SU-DHL-6 (cell line): ENCODE measurements at regions not wholly inside any gene's neighbourhood (a gene's known extent, or its start where the extent isn't known, plus 50 kb on each side); places are given as distances from the start of the nearest gene placed in this dataset.

Experiments
- H2AFZ ChIP-seq: fragments of 200-600 bp; sonication (generic); 2 replicates; pipeline ENCODE4 v1.6.1; 2014; ENCODE audit warnings: low read depth, mild to moderate bottlenecking, moderate library complexity, mixed read lengths, antibody characterized with exemption, low read length; ENCODE audit not compliant: severe bottlenecking
- H3F3A ChIP-seq: fragments of 200-600 bp; shearing (Covaris generic); 2 replicates; pipeline ENCODE4 v1.6.0; 2016; ENCODE audit warnings: antibody characterized with exemption, mild to moderate bottlenecking; ENCODE audit not compliant: insufficient read depth
- H3K27ac ChIP-seq: fragments of 200-600 bp; sonication (generic); 2 replicates; pipeline ENCODE4 v1.5.1; 2016; ENCODE audit warnings: low read depth, mild to moderate bottlenecking, low read length, moderate library complexity, mixed read lengths
- H3K27me3 ChIP-seq: fragments of 200-600 bp; sonication (generic), shearing (Covaris generic); 2 replicates; pipeline ENCODE4 v1.6.0; 2014; ENCODE audit warnings: mild to moderate bottlenecking, low read length
- H3K36me3 ChIP-seq: fragments of 200-600 bp; sonication (generic); 2 replicates; pipeline ENCODE4 v1.6.1; 2014; ENCODE audit warnings: mild to moderate bottlenecking, low read length, mixed read lengths
- H3K4me2 ChIP-seq: fragments of 300-600, 200-600 bp; shearing (Covaris generic), sonication (generic); 2 replicates; pipeline ENCODE4 v1.6.0; 2014; ENCODE audit warnings: low read length, low read depth, mild to moderate bottlenecking; ENCODE audit not compliant: poor library complexity, severe bottlenecking
- H3K4me3 ChIP-seq: fragments of 200-600 bp; sonication (generic); 2 replicates; pipeline ENCODE4 v1.5.1; 2014; ENCODE audit warnings: antibody characterized with exemption, low read length, mild to moderate bottlenecking, mixed read lengths; ENCODE audit not compliant: insufficient read depth, poor library complexity, severe bottlenecking
- H3K79me2 ChIP-seq: fragments of 200-600 bp; sonication (generic); 2 replicates; pipeline ENCODE4 v1.6.1; 2014; ENCODE audit warnings: mild to moderate bottlenecking, low read length, moderate library complexity; ENCODE audit not compliant: insufficient read depth
- H3K9ac ChIP-seq: fragments of 200-600 bp; sonication (generic); 2 replicates; pipeline ENCODE4 v1.7.0; 2014; ENCODE audit warnings: mild to moderate bottlenecking, low read length
- H3K9me2 ChIP-seq: fragments of 200-600 bp; sonication (generic); replicated peaks from 2 replicates; pipeline ENCODE4 v1.6.1; 2014; ENCODE audit warnings: low read length; ENCODE audit not compliant: insufficient read depth
- H3K9me3 ChIP-seq: fragments of 200-600 bp; sonication (generic); 2 replicates; pipeline ENCODE4 v1.6.1; 2014; ENCODE audit warnings: low read length, mixed read lengths; ENCODE audit not compliant: insufficient read depth
- H4K20me1 ChIP-seq: fragments of 200-600 bp; sonication (generic); 2 replicates; pipeline ENCODE4 v1.6.1; 2014; ENCODE audit warnings: low read depth, mild to moderate bottlenecking, antibody characterized with exemption, low read length, moderate library complexity, mixed read lengths
- CTCF ChIP-seq: fragments of 200-600 bp; sonication (generic); IDR thresholded peaks from one replicate; pipeline ENCODE4 v1.5.1; 2017; ENCODE audit warnings: antibody characterized with exemption, mild to moderate bottlenecking, low read length, moderate library complexity; ENCODE audit not compliant: insufficient read depth, poor library complexity, severe bottlenecking
- EZH2phosphoT487 ChIP-seq: fragments of 200-600 bp; sonication (generic), shearing (Covaris generic); conservative IDR thresholded peaks from 2 replicates; pipeline ENCODE4 v1.6.1; 2018; ENCODE audit warnings: mild to moderate bottlenecking, antibody characterized with exemption, low read length, moderate library complexity, mixed read lengths

GRCh38 chr2:49289711-49290110, 135.4 kb upstream of the FSHR start:
- no peak overlapping the region for H3K27ac ChIP-seq
- TF ChIP-seq EZH2phosphoT487: no peak
- TF ChIP-seq CTCF: no peak
- no peak overlapping the region for H2AFZ ChIP-seq
- H3K9me2 ChIP-seq: no peaks in the 10 kb centered on the region; the same call in 1 of the 2 replicates
- no peaks in the 10 kb centered on the region for H4K20me1 ChIP-seq
- no peaks in the 10 kb centered on the region for H3K36me3 ChIP-seq
- no peaks in the 10 kb centered on the region for H3K9me3 ChIP-seq
- H3K79me2 ChIP-seq: no peaks in the 10 kb centered on the region
- no peaks in the 10 kb centered on the region for H3F3A ChIP-seq
- no peak overlapping the region for H3K4me3 ChIP-seq
- H3K4me2 ChIP-seq: no peak overlapping the region
- no peaks in the 10 kb centered on the region for H3K27me3 ChIP-seq
- H3K9ac ChIP-seq: no peak overlapping the region

DNA sequence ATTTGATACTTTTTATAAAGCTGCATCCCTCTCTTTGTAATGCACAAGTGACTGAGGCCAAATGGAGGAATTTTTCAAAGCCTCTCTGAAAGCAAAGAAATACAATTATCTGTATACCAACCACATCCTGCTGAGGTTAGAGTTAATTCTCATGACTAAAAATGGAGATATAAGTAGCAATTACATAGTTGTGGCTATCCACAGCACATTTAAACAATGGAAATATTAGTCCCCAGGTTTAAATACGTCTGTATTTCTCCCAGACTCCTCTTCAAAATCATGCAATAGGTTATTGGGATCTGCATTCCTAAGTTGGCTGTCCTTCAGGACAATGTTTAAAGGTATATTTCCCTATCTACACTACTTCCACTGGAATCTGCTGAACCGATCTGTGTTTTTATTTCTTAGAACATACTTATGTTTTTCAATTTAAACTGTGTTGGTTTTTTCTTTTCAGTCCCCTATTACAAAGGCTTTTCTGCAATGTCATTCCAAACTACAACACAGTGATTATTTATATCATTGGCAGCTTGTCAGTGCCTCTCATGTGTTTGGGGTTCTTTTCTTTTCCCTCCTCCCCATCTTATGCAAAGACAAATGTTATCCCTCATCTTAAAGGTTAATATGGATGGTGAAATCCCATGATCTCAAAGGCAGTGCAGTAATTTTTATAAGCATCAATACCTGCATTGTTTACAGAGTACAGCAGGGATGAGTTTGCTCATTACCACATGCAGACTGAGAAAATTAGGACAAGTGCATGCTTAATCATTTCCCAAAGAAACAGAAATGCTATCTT, 134.8 kb upstream of the FSHR start:
- no peaks in the 10 kb centered on the region for H3K79me2 ChIP-seq
- TF ChIP-seq EZH2phosphoT487 (no peak), CTCF (no peak)
- no peaks in the 10 kb centered on the region for H3F3A ChIP-seq
- H3K9me2 ChIP-seq: no peaks in the 10 kb centered on the region; the same call in 1 of the 2 replicates
- H4K20me1 ChIP-seq: no peaks in the 10 kb centered on the region
- no peaks in the 10 kb centered on the region for H3K27me3 ChIP-seq
- H3K4me3 ChIP-seq: no peak overlapping the region
- H3K27ac ChIP-seq: no peak overlapping the region
- no peak overlapping the region for H2AFZ ChIP-seq
- H3K9ac ChIP-seq: no peak overlapping the region
- no peaks in the 10 kb centered on the region for H3K36me3 ChIP-seq
- H3K4me2 ChIP-seq: no peak overlapping the region
- no peaks in the 10 kb centered on the region for H3K9me3 ChIP-seq

DNA sequence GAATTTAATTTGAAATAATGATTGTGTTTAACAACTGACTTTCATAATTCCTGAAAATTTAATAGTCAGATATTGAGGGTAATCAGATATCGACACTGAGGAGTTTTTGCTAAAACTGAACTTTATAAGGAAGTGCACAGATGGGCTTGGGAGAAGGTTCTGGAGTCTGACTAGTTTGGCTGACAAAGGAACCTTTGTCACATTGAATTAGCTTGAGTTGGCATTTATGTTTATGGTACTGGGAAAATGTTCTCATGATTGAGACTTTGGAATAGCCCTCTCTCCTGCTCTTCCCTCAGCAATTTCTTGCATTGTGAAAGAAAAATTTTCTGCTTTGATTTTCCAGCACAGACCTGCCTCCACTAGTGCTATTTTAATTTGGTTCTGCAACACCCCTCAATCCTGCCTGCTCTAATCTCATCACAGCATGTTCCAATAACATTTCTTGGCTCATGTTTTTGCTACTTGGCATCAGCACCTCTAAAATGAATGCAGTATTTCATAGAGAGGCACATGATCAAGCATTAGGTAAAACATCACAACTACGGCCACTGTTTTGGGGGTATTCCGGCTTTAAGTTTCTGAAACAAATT, 133.9 kb upstream of the FSHR start:
- no peaks in the 10 kb centered on the region for H3K9me3 ChIP-seq
- no peak overlapping the region for H3K4me3 ChIP-seq
- H3K27me3 ChIP-seq: no peaks in the 10 kb centered on the region
- H3K9me2 ChIP-seq: no peaks in the 10 kb centered on the region; the same call in 1 of the 2 replicates
- H4K20me1 ChIP-seq: no peaks in the 10 kb centered on the region
- TF ChIP-seq EZH2phosphoT487 (no peak), CTCF (no peak)
- H3K36me3 ChIP-seq: no peaks in the 10 kb centered on the region
- no peak overlapping the region for H3K27ac ChIP-seq
- no peak overlapping the region for H3K4me2 ChIP-seq
- H3K9ac ChIP-seq: no peak overlapping the region
- H3K79me2 ChIP-seq: no peaks in the 10 kb centered on the region
- no peak overlapping the region for H2AFZ ChIP-seq
- H3F3A ChIP-seq: no peaks in the 10 kb centered on the region
